ENCODE measurements at regions not wholly inside any gene's neighbourhood (a gene's known extent, or its start where the extent isn't known, plus 50 kb on each side); places are given as distances from the start of the nearest gene placed in this dataset.

- intact Hi-C loops (cut with DNase I) = no loop called here
- Histone ChIP-seq H3K27ac (no peak overlapping the region), H3K36me3 (no peaks in the 10 kb centered on the region), H3K27me3 (no peaks in the 10 kb centered on the region), H3K4me1 (no peaks in the 10 kb centered on the region), H3K9me3 (no peaks in the 10 kb centered on the region), H3K4me3 (no peak overlapping the region), H3K9ac (ENCODE audit: low read depth in 2 of 2, low read length in 2 of 2) (no peak overlapping the region)
- no peak for DNase-seq
- TF ChIP-seq CTCF (IDR thresholded peaks at IDR 0.05) = no peak
Measured at GRCh38 chrX:20637351-20637750, 370.6 kb upstream of the RPS6KA3 start.

GRCh38 chrX:20633451-20633850 lies 366.7 kb upstream of the RPS6KA3 start:
- Histone ChIP-seq H3K4me3 (no peak overlapping the region), H3K4me1 (no peaks in the 10 kb centered on the region), H3K9me3 (no peaks in the 10 kb centered on the region), H3K36me3 (no peaks in the 10 kb centered on the region), H3K27ac (no peak overlapping the region), H3K27me3 (no peaks in the 10 kb centered on the region), H3K9ac (ENCODE audit: low read depth in 2 of 2, low read length in 2 of 2) (no peak overlapping the region)
- no peak for DNase-seq
- intact Hi-C loops (cut with DNase I) = no loop called here
- TF ChIP-seq CTCF (IDR thresholded peaks at IDR 0.05) = no peak

- intact Hi-C loops (cut with DNase I) = no loop called here
- Histone ChIP-seq H3K27me3 (no peaks in the 10 kb centered on the region), H3K4me3 (no peak overlapping the region), H3K9ac (ENCODE audit: low read depth in 2 of 2, low read length in 2 of 2) (no peak overlapping the region), H3K36me3 (no peaks in the 10 kb centered on the region), H3K27ac (no peak overlapping the region), H3K4me1 (no peaks in the 10 kb centered on the region), H3K9me3 (no peaks in the 10 kb centered on the region)
- DNase-seq = no peak
- TF ChIP-seq CTCF (IDR thresholded peaks at IDR 0.05) = no peak
Measured at GRCh38 chrX:20623448-20623847, 356.7 kb upstream of the RPS6KA3 start.

- DNase-seq = no peak
- Histone ChIP-seq H3K27ac (no peak overlapping the region), H3K9me3 (no peaks in the 10 kb centered on the region), H3K27me3 (no peaks in the 10 kb centered on the region), H3K36me3 (no peaks in the 10 kb centered on the region), H3K9ac (ENCODE audit: low read depth in 2 of 2, low read length in 2 of 2) (no peak overlapping the region), H3K4me1 (no peaks in the 10 kb centered on the region), H3K4me3 (no peak overlapping the region)
- intact Hi-C loops (cut with DNase I) = no loop called here
- no peak for TF ChIP-seq CTCF (IDR thresholded peaks at IDR 0.05)
Measured at GRCh38 chrX:20620306-20620705, 353.6 kb upstream of the RPS6KA3 start.

GRCh38 chrX:20609916-20610415 lies 343.3 kb upstream of the RPS6KA3 start:
- no peak overlapping the region for H3K27ac ChIP-seq
- no peaks in the 10 kb centered on the region for H3K27me3 ChIP-seq
- intact Hi-C loops (cut with DNase I) = no loop called here
- H3K9ac ChIP-seq (ENCODE audit: low read depth in 2 of 2, low read length in 2 of 2) = no peak overlapping the region
- no peaks in the 10 kb centered on the region for H3K9me3 ChIP-seq
- TF ChIP-seq CTCF (IDR thresholded peaks at IDR 0.05) = no peak
- H3K4me1 ChIP-seq = no peaks in the 10 kb centered on the region
- DNase-seq = no peak
- no peak overlapping the region for H3K4me3 ChIP-seq
- H3K36me3 ChIP-seq = no peaks in the 10 kb centered on the region

GRCh38 chrX:20606831-20607230 lies 340.1 kb upstream of the RPS6KA3 start:
- intact Hi-C loops (cut with DNase I) = no loop called here
- Histone ChIP-seq H3K36me3 (no peaks in the 10 kb centered on the region), H3K4me1 (no peaks in the 10 kb centered on the region), H3K4me3 (no peak overlapping the region), H3K27ac (no peak overlapping the region), H3K27me3 (no peaks in the 10 kb centered on the region), H3K9me3 (no peaks in the 10 kb centered on the region), H3K9ac (ENCODE audit: low read depth in 2 of 2, low read length in 2 of 2) (no peak overlapping the region)
- DNase-seq = no peak
- TF ChIP-seq CTCF (IDR thresholded peaks at IDR 0.05) = no peak

Data from colonic mucosa (tissue), 4 donors.